Renal pelvis (tissue), 1 donor: ENCODE measurements at regions not wholly inside any gene's neighbourhood (a gene's known extent, or its start where the extent isn't known, plus 50 kb on each side); places are given as distances from the start of the nearest gene placed in this dataset.
A peak's percentile ranks its signal among the peaks of the same experiment; 100 is the strongest.
"Not testable (repeated sequence)": the region's sequence is repeated elsewhere in the genome, so short reads cannot be mapped to it uniquely, and the experiment has no call there.

Source experiments
- DNase-seq: peaks from one replicate; pipeline ENCODE4 v3.0.0-alpha.2; 2013

DNA sequence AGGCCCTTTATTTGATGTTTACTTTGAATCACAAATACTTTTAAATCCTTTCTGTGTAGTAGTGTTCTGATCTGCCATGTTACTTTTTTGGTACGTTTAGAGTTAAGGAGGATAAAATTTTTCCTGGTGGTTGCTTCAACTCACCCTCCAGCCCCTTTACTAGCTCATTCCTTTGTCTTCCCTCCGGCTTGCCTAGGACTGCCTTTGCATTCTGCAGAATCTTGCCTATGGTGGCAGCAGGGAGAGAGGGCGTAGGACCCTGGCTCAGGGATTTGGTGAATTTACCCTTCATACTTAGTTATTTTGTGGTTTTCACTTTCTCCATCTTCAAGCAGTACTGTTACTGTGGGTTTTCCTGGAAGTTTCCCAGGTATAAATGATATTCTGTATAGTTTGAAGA lies 833.5 kb downstream of the XPNPEP1 start:
- no peak for DNase-seq

DNA sequence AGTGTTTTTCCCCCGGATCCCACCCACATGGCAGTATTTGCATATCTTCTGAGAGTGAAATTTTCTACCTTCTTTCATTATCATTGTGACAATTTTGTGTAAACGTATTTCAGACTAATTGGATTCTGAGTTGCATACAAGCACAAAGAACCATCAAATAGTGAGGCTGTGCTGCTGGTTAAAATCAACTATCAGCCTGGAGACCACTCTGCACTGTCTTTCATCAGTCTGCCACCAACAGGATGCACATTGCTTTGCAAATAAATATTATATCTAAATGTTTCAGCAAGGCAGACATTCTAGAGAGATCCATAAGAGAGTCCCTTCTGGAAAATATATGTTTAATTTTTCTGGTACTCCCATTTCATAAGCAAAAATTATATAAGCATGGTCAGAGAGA lies 851.8 kb downstream of the XPNPEP1 start:
- DNase-seq = no peak

DNA sequence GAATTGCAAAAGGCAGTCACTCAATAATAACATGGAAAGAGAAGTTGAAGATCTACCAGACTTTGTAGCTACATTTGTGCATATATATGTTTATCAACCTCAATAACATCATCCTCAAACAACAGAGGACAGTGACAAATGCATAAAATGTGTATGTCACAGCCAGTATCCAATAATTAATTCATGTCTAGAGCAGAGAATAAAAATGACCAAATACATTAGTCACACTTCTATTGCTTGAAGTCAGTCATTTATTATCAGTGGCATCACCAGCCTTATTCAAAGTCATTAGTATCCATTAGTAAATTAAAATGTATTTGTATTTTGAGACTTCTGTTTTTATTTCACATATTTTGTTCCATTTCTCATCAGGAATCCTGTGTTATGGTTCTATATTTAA lies 852.8 kb downstream of the XPNPEP1 start:
- no peak for DNase-seq

DNA sequence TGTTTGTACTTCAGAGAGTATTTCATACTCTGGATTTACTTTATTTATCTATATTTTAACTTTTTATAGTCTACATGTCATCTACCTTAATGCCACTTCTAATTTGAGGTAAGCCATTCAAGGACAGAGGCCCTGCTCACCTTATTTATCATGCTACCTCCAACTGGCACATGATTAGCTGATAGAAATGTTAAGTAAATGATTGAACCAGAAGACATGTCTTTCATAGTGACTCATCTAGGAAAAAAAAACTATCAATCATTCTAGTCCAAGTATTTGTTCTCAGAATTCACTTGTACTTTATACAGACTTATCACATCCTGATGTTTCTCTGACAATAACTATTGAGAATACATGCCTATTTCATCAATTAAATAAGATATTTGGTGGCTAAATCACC lies 856.3 kb downstream of the XPNPEP1 start:
- no peak for DNase-seq

DNA sequence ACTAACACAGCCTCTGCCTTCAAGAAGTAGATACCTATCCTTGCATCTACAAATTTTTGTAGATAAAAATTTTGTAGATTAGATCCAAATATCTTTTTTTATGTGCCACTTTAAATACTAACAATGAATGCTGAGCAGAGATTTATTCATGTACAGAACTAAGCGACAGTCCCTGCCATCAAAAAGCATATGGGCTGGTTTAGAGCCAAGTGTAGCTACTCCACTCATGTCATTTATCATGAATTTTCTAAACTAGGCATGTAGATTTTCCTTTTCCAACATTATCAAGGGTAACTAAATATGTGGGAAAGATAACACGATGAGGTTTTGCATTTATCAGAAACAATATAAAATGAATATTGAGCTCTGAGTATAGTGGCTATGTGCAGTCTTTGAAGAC lies 857.5 kb downstream of the XPNPEP1 start:
- no peak for DNase-seq

DNA sequence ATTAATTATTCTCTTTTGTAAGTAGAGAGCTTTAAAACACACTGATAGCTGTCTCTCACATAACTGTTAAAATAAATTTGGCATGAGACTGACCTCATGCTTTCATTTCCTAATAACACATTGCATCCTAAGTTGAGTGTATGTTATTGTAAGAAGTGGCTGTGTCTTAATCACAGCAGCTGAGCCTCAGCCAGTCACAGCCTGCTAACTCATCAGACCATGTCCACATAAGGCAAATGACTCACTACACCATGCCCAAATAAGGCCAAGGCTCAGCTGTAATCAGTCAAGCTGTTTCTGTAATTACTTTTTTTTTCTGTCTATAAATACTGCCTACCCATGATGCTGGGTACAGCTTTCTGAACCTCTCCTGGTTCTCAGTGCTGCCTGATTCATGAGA lies 860.9 kb downstream of the XPNPEP1 start:
- DNase-seq = no peak

DNA sequence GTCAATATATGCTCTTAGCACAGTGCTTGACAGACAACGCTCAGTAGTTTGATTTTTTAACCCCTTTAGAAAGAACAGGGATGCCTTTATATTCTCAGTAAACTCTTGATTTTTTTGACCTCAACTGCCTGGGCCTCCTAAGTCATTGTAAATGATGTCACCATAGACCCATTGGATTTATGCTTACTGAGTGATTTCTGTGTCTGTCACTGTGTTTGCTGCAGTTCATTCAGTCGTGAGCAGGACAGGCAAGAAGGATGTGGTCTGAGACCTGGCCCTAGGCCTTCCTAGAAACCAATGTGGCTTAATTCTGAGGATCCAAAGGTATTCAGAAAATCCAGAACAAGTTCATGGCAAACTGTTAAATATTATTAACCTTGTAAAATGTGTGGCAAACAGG lies 868.1 kb downstream of the XPNPEP1 start:
- no peak for DNase-seq

DNA sequence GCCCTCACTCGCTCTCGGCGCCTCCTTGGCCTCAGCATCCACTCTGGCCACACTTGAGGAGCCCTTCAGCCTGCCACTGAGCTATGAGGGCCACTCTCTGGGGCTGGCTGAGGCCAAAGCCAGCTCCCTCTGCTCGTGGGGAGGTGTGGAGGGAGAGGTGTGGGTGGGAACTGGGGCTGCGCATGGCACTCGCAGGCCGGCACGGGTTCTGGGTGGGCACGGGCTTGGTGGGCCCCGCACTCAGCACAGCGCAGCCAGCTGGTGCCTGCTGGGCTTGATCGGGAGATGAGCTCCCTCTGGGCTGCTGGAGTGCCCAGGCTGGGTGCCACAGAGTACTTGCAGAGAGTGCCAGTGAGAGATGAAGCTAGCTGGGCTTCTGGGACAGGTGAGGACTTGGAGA lies 875.5 kb downstream of the XPNPEP1 start:
- DNase-seq = no peak

DNA sequence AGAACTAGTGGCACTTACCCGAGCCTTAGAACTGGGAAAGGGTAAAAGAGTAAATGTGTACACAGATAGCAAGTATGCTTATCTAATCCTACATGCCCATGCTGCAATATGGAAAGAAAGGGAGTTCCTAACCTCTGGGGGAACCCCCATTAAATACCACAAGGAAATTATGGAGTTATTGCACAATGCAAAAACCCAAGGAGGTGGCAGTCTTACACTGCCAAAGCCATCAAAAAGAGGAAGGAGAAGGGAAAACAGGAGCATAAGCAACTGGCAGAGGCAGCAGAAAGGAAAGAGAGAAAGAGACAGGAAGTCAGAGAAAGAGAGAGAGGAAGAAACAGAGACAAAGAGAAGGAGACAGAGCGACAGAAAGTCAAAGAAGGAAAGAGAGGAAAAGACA lies 876.9 kb downstream of the XPNPEP1 start:
- DNase-seq = not testable (repeated sequence)

DNA sequence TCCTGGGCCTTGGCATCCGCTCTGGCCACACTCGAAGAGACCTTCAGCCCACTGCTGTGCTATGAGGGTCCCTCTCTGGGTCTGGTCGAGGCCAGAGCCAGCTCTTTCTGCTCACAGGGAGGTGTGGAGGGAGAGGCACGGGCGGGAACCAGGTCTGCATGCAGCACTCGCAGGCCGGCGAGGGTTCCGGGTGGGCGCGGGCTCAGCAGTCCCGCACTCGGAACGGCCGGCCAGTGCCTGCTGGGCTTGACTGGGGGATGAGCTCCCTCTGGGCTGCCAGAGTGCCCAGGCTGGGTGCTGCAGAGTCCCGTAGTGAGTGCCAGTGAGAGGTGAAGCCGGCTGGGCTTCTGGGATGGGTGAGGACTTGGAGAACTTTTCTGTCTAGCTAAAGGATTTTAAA lies 882.7 kb downstream of the XPNPEP1 start:
- DNase-seq = no peak

DNA sequence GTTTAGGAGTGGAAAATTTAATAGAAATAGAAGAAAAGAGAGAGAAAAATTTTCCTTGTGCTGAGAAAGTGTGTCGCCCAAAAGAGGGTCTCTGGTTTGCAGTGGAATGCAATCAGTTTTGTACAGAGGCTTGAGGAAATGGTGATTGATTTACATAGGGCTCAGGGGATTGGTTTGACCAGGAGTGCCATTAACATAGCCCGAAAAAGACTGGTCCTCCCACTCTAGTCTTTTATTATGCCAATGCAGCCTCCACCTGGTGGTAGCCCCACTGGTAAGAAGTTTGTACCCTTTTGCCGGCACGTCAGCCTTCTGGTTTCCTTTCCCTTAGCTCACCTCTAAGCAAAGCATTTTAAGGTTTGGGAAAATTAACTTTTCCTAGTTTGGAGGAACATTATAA lies 885.3 kb downstream of the XPNPEP1 start:
- no peak for DNase-seq

DNA sequence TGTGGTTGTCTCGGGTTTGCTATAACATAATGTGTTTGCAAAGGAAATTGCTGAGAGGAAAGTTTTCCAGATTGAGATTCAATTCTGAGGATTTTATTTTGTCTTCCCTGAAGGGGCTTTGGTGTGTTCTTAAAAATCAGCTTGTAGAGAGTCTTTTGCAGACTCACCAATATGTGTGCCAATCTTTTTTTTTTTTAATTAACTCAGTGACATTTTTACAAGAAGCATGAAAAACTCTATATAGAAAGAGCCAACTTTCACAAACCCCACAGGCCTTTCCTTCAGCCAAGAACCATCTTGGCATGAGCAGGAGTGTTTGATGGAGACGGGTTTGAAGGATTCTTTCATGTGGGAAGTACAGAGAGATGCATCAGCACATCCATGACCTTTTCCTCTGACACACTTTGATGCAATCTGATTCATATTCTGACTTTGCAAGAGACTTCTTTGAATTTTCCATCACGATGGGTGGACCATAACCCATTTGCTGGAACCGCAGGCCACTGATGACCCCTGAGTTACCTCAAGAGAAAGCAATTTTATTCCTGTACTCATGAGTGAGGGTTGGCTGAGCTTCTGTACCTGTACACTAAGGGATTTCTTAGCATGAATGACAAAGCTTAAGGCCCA lies 892.6 kb downstream of the XPNPEP1 start:
- no peak for DNase-seq

DNA sequence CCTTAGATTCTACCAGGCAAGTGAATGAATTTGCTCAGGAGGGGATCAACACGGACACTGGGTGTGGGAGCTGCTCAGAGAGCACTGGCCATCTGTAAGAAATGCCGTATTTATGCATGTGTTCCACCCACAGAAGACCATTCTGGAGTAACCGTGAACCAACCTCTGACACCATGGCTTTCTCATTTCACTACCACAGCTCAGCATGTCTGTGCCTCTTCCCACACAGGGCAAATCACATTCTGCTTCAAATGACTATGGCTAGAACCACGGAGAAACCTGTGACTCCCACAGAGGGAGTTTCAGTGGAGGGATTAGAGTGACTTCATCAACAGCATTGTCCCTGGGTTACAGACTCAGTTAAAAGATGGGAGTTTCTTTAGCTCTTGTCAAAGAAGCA lies 893.4 kb downstream of the XPNPEP1 start:
- DNase-seq = no peak

DNA sequence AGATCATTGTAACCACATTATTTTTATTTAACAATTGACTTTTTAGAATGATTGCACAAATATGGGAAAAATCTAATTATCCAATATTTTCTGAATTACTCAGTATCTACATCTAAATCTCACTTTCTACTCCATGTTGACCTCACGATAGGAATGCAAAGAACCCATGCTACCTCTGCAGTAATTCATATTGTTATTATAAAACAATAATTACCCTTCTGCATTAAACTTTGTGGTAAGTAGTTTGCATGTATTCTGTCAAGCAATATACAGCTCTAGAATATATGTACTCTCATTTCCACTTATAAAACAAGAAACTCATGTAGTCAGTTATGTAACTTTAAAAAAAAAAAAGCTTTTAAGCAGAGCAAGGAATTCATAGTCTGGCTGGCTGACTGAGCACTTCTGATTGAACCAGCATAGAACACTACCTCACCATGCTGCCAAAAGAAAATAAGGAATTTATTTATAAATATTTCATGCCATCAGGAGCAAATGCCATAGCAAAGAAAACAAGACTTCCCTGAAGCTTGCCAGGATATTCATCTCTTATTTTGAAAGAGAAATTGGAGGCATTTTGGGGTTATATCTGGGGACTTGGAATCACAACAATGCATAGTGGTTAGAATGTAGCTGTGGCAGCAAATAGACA lies 895.7 kb downstream of the XPNPEP1 start:
- no peak for DNase-seq

DNA sequence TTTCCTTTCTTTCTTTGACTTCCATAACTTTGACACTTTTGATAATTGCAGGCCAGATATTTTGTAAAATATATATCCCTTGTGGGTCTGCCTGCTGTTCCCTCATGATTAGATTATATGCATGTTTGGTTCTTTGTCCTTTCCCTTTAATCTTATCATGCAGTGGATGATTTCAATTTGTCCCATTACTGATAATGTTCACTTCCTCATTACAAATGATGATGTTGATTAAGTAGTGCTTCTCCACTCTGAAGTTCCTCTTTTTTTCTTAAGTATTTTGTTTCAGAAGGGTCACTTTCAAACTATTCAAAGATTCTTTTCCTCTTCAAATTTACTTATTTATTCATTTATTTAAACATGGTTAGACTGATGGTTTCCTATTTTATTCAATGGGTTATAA lies 898.1 kb downstream of the XPNPEP1 start:
- no peak for DNase-seq

DNA sequence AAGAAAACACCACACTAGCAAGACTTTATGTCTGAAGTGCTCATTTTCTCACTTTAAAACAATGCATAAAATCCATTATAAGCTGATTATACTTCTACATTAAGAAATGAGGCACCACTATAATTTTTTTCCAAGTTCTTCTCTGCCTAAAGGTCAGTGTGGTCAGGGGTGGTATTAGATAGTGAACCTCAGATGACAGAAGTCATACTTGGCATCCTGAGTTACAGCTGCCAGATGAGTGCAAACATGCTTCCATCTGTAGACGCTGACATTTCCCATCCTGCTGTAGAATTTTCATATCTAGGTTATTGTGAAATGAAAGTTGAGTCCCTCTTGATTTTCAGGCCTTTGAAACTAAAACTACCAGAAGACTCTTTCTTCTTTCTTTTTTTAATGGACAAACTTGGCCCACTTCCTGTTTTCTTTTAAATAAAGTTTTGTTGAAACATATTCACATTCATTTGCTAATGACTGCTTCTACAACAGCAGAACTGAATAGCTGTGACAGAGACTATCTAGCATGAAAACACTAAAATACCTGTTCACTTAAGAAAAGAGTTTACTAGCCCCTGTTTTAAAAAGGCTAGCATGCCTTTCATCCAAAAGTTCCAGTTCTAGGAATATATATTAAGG lies 900.8 kb downstream of the XPNPEP1 start:
- DNase-seq = no peak

DNA sequence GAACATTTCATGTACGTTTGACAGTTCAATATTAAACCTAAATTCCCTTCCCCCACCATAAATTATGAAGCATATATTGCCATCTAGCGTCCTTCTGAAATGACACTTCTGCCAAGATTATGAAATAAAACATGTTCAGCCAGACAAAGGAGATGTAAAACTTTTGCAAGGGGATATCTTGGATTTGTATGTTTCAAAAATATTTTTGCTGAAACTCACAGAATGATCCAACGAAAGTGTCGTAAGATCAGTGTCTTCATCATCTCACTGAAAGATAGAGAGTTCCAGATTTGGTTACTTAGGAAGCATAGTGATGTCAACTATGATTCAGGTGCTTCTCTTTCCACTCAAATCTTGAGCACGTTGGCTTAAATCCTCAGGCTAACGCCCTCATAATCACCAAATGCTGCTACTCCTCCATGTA lies 904.3 kb downstream of the XPNPEP1 start:
- no peak for DNase-seq

DNA sequence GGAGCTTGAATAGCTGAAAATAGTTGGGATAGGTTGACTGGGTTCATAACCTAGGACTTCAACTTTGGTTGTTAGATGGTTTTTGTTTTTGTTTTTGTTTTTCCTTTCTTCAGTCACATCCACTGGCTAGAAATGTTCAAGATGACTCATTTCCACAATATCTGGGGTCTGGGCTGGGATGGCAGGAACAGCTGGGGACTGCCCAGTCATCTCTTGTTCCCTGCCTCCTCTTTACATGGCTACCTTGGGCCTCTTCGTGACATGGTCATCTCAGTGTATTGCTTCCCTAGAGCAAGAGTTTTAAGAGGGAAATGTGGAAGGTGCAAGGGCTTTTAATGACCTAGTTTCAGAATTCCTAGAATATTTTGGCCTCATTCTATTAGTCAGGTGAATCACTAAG lies 915.8 kb downstream of the XPNPEP1 start:
- no peak for DNase-seq

DNA sequence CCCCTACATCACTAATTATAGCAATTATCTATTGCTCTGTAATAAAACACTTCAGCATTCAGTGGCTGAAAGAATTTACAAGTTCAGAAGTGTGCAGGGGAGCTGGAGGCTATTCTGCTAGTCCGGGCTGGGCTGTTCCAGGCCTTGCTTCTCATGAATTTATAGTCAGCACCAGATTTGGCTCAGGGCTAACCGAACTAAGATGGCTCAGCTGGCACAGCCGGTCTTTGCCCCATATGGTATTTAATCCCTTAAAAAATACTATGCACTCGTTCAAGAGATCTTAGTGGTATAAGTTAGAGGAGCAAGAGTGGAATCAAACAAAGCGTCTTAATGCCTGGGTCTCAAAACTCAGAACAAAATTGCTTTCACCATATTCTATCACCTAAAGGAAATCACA lies 932.9 kb downstream of the XPNPEP1 start:
- DNase-seq = no peak

DNA sequence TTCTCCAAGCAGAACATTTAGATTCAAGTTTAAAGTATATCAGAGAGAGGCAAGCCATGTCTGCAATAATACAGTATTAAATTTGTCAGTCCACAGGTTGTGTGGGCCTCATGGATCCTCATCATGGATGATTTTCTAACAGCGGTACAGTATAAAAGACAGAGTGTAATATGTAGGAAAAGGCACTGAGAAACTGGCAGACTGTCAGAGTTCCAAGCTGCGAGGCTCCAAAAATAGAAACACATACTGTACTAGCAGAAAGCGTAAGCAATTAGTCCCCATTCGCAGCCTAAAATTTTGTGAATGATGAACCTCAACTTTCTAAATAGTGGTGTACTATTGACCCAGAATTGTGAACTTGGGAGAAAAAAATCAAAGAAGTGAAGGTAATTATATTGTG lies 933.3 kb downstream of the XPNPEP1 start:
- no peak for DNase-seq

DNA sequence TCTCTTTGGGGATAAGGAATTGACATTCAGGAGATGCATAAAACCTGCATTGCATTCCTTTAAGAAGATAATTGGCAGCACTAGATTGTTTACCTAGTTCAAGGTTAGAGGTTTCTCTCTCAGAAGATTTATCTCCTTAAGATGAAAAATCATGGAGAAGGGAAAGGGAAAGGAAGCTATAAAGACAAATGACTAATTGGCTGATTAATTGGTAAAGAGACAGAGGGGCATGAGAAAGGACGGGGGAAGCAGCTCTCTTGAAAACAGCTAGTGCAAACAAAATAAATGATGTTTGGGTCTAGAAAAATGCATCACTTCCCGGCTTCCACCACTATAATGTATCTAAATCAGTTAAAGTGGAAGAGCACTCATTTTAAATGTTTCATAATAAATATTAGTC lies 941.2 kb downstream of the XPNPEP1 start:
- DNase-seq = peak; percentile 26

DNA sequence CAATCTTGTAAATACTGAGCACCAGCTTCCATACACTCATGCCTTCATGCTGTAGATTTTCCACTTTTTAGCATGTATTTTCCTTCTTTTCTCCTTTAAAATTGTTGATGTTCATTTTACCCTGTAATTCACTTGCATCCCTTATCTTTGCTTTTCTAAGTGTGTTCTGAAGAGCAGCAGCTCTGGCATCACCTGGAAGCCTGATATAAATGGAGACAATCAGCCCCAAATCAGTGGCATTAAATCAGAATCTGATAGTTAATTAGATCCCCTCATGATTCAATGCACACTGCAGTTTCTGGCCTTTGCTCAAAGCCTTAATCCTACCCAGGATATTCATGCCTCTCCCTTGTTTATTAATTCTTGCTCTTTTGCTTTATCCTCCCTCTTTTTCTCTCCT lies 942.4 kb downstream of the XPNPEP1 start:
- no peak for DNase-seq

DNA sequence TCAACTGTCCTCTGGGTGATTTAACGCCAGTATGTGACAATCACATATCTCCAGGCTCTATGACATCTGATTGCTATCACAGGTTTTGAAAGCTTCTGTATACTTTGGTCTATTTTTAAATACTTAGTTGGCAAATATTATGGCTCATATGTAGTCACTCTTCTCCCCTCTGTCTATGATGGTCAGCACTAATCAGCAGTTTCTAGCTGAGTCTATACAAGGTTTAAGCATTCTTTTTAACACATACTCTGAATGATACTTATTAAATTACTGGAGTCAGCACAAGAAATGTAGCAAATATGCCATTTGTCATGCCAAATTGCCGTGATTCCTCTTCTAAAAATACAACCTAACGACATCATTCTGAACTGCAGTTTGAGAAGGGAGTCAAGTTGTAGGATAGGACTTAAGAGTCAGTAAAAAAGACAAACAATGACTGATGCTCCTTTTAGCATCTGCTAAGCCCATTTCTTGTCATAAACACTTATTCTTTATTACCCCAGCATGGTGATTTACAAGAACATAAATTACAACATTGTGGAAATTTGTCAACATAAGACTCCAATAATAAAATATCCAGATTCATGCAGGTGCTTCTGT lies 947.8 kb downstream of the XPNPEP1 start:
- no peak for DNase-seq
